Fibroblast of mammary gland (primary cell): ENCODE measurements at regions not wholly inside any gene's neighbourhood (a gene's known extent, or its start where the extent isn't known, plus 50 kb on each side); places are given as distances from the start of the nearest gene placed in this dataset.
A peak's percentile ranks its signal among the peaks of the same experiment; 100 is the strongest.

Source experiments
- DNase-seq: peaks from one replicate; pipeline ENCODE4 v3.0.0-alpha.2; 2010; ENCODE audit warnings: low read depth
- H3K4me3 ChIP-seq: 2 replicates; pipeline ENCODE4 v1.5.1; 2011; ENCODE audit warnings: low read depth, mild to moderate bottlenecking, low read length, moderate library complexity; ENCODE audit not compliant: control insufficient read depth
- TF ChIP-seq, protein P1 (sequence below): conservative IDR thresholded peaks from 2 replicates; pipeline ENCODE4 v1.5.1; 2011; ENCODE audit warnings: low read depth, low read length, inconsistent platforms; ENCODE audit not compliant: control insufficient read depth, insufficient read depth

DNA sequence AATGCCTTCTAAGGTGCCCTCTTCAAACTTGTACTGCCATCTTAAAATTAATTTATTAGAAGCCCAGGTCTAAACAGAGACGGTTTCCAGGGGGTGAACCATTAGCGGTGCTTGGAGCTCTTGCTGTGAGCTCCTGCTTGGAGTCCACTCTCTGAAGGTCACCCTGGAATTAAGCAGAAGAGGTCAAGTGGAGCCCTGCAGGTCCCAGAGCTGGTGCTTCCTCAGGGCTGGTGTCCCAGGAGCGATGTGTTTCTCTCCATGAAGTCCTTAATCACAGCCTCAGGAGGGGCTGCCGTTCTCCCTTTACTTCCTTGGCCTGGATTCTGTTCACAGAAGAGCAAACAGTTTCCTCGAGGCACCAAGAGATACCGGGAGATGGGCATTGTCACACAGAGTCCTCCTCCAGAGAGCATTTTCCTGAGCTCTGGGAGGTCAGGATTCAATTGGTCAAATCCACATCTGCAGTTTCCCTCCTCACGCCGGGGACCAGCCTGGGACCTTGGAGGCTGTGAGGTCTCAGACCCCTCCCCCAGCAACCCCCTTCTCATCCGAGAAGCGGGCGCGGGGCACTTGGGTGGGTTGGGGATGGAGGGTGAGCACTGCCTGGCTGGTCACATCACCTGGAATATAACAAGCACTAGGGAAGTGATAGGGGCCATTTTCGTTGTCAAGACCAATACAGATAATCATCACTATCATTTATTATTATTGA, 310.4 kb downstream of the AJAP1 start:
- TF ChIP-seq, protein P1, sequence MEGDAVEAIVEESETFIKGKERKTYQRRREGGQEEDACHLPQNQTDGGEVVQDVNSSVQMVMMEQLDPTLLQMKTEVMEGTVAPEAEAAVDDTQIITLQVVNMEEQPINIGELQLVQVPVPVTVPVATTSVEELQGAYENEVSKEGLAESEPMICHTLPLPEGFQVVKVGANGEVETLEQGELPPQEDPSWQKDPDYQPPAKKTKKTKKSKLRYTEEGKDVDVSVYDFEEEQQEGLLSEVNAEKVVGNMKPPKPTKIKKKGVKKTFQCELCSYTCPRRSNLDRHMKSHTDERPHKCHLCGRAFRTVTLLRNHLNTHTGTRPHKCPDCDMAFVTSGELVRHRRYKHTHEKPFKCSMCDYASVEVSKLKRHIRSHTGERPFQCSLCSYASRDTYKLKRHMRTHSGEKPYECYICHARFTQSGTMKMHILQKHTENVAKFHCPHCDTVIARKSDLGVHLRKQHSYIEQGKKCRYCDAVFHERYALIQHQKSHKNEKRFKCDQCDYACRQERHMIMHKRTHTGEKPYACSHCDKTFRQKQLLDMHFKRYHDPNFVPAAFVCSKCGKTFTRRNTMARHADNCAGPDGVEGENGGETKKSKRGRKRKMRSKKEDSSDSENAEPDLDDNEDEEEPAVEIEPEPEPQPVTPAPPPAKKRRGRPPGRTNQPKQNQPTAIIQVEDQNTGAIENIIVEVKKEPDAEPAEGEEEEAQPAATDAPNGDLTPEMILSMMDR, result no peak
- DNase-seq, result no peak
- H3K4me3 ChIP-seq, result no peak overlapping the region

DNA sequence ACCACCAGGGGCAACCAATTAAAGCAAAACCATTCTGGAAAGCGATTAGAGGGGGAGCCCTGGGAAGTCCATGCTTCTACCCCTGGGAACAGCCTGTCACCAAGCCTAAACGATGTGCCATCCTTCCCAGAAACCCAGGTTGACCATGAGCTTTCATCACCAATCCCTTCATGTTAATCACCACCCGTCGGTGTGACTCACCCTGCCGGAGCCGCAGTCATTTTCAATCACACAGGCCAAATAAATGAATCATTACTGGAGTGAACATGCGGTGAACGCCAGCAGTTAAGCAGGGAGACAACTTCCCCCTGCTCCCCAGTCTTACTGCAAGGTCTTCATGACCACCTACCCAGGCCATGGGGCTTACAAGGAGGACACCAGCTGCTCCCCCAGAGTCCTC, 308.8 kb downstream of the AJAP1 start:
- DNase-seq, result peak; percentile 6
- TF ChIP-seq, protein P1, result no peak
- no peak overlapping the region for H3K4me3 ChIP-seq

DNA sequence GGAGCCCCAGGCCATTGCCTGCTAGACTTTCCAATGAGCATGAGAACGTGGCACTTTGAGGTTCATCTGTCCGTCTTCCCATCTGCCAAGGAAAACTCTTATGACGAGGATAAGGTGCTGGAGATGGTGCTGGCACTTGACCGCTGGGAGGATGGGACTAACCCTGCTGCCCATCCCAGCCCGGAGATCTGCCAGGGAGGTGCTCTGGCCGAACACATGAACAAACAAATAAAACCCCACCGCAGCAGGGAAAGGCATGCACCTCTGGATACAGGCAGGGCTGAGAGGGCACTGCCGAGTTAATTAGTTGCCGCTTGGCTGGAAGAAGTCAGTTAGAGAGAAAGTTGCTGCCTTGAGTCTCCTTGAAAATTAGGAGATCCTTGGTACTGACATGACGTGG, 308.4 kb downstream of the AJAP1 start:
- TF ChIP-seq, protein P1, result no peak
- H3K4me3 ChIP-seq, result no peak overlapping the region
- DNase-seq, result no peak

DNA sequence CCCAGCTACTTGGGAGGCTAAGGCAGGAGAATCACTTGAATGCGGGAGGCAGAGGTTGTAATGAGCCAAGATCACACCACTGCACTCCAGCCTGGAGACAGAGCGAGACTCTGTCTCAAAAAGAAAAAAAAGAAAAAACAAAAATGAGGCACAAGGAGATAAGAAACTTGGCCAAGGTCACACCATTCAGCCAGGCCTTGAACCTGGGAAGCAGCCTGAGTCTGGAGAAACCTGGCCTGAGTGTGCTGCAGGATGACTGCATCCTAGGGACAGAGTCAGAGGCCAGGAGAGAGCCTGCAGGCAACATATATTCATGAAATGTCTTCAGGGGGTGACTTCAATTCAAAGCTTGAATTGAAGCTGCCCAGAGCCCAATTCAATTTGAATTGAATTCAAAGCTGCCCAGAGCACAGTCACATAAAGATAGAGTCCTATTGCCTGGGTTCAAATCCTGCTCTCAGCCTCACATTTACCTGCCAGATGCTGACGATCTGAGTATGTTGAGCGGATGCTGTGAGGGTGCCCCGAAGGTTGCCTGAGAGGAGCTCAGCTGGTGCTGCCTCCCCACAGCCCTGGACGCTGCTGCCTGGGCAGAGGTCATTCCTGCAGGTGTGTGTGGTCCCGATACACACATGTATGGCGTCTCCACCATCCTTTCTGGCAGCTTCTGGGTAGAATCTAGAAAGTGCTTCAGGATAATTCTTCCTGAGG, 307.7 kb downstream of the AJAP1 start:
- DNase-seq, result no peak
- no peak overlapping the region for H3K4me3 ChIP-seq
- TF ChIP-seq, protein P1, result no peak

DNA sequence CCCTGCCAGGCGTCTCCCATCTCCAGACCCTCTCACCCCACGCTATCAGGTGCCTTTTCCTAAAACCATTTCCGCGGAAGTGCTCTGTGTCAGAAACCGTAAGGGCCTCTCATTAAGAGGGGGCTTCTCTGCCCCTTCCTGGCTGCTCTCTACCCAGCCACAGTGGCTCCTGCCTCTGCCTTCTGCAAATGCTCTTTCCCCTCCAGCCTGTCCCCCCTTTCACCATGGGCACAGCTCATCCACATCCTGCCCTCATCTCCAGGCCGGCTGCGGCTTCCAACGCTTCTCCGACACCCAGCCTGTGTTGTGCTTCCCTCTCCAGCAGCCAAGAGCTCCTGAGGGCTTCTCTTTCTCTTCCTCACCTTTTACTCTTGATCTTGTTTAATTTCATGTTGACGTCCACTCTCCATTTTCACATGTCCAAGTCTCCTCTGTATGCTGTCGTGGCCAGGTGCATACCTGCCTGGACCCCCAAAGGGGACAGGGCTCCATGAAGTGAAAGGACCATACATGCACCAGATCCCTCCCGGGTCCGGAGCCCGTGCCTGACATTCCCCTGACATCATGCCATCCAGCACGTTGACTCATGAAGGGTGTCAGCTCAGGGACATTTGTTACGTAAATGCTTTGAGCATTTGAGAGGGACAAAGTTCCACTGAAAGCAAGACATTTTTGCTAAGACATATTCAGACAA, 306.5 kb downstream of the AJAP1 start:
- no peak for DNase-seq
- TF ChIP-seq, protein P1, result no peak
- H3K4me3 ChIP-seq, result no peak overlapping the region

DNA sequence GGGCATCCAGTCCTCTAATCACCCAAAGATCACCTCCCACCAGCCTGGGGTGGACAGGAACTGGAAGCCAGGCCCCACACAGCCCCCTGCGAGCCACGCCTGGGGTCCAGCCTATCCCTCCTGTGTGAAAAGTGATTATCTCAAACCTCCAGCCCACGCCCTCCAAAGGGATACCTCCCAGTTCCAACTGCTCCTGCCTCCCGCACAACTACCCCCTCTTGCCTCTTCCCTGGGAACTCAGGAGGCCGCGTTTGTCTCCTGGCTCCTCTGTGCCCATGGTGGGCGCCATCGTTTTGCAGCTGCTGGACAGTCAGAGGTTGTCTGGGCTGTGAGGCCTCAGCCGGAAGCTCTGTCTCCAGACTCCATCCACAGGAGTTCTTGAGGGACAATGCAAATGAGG, 305.9 kb downstream of the AJAP1 start:
- TF ChIP-seq, protein P1, result no peak
- no peak for DNase-seq
- H3K4me3 ChIP-seq, result no peak overlapping the region
